NCI-H526 (cell line): ENCODE measurements at regions not wholly inside any gene's neighbourhood (a gene's known extent, or its start where the extent isn't known, plus 50 kb on each side); places are given as distances from the start of the nearest gene placed in this dataset.
"Not testable (repeated sequence)": the region's sequence is repeated elsewhere in the genome, so short reads cannot be mapped to it uniquely, and the experiment has no call there.

Experiments
- DNase-seq, 2 experiments: peaks; one replicate each; lab custom pipeline; 2025; lab: John Stamatoyannopoulos, UW

- no peak for DNase-seq
Measured at GRCh38 chr4:176571206-176571605, 221.5 kb downstream of the VEGFC start.

GRCh38 chr4:176575141-176575730, 217.5 kb downstream of the VEGFC start:
- no peak for DNase-seq

GRCh38 chr4:176579226-176579625, 213.5 kb downstream of the VEGFC start:
- DNase-seq: no peak

- DNase-seq: no peak
Measured at GRCh38 chr4:176583278-176583677, 209.4 kb downstream of the VEGFC start.

GRCh38 chr4:176584031-176584606, 208.6 kb downstream of the VEGFC start:
- DNase-seq: no peak

- no peak for DNase-seq
Measured at GRCh38 chr4:176587920-176588319, 204.8 kb downstream of the VEGFC start.

- DNase-seq: no peak
Measured at GRCh38 chr4:176588436-176588835, 204.3 kb downstream of the VEGFC start.

GRCh38 chr4:176592976-176593670, 199.6 kb downstream of the VEGFC start:
- no peak for DNase-seq

- DNase-seq: peak; percentile 0 to 34
Measured at GRCh38 chr4:176593943-176594342, 198.8 kb downstream of the VEGFC start.

GRCh38 chr4:176595257-176595656, 197.5 kb downstream of the VEGFC start:
- DNase-seq: no peak

GRCh38 chr4:176601124-176601523, 191.6 kb downstream of the VEGFC start:
- DNase-seq: no peak

GRCh38 chr4:176607807-176608206, 184.9 kb downstream of the VEGFC start:
- DNase-seq: no peak

- no peak for DNase-seq
Measured at GRCh38 chr4:176608346-176608745, 184.4 kb downstream of the VEGFC start.

GRCh38 chr4:176610594-176610993, 182.1 kb downstream of the VEGFC start:
- peak in 1 of 2 experiments; percentile 31 for DNase-seq

- no peak for DNase-seq
Measured at GRCh38 chr4:176611381-176611780, 181.3 kb downstream of the VEGFC start.

- DNase-seq: no peak
Measured at GRCh38 chr4:176611951-176612350, 180.8 kb downstream of the VEGFC start.

GRCh38 chr4:176614793-176615192, 177.9 kb downstream of the VEGFC start:
- no peak for DNase-seq

GRCh38 chr4:176616151-176616550, 176.6 kb downstream of the VEGFC start:
- DNase-seq: no peak

GRCh38 chr4:176618138-176618537, 174.6 kb downstream of the VEGFC start:
- no peak for DNase-seq

GRCh38 chr4:176619430-176619829, 173.3 kb downstream of the VEGFC start:
- no peak for DNase-seq

GRCh38 chr4:176622251-176622948, 170.3 kb downstream of the VEGFC start:
- DNase-seq: no peak

GRCh38 chr4:176624983-176625610, 167.6 kb downstream of the VEGFC start:
- DNase-seq: not testable (repeated sequence)
